Astrocyte of the spinal cord (primary cell): ENCODE measurements at regions not wholly inside any gene's neighbourhood (a gene's known extent, or its start where the extent isn't known, plus 50 kb on each side); places are given as distances from the start of the nearest gene placed in this dataset.

ENCODE experiments used
- DNase-seq: peaks from one replicate; pipeline ENCODE4 v3.0.0; 2011; ENCODE audit warnings: low read depth, low spot score
- H3K4me3 ChIP-seq: 2 replicates; pipeline ENCODE4 v1.5.1; 2011; ENCODE audit warnings: low read depth, mild to moderate bottlenecking, low read length, moderate library complexity
- in situ Hi-C: cut with HindIII; loops from 2 replicates; pipeline ENCODE4 v1.10.0; 2017; ENCODE audit warnings: low sequenced_read_pairs
- TF ChIP-seq, protein P1 (sequence below): IDR thresholded peaks from 2 replicates; pipeline ENCODE4 v1.5.1; 2012; ENCODE audit warnings: low read depth, mild to moderate bottlenecking, low read length, inconsistent platforms

- TF ChIP-seq, protein P1, sequence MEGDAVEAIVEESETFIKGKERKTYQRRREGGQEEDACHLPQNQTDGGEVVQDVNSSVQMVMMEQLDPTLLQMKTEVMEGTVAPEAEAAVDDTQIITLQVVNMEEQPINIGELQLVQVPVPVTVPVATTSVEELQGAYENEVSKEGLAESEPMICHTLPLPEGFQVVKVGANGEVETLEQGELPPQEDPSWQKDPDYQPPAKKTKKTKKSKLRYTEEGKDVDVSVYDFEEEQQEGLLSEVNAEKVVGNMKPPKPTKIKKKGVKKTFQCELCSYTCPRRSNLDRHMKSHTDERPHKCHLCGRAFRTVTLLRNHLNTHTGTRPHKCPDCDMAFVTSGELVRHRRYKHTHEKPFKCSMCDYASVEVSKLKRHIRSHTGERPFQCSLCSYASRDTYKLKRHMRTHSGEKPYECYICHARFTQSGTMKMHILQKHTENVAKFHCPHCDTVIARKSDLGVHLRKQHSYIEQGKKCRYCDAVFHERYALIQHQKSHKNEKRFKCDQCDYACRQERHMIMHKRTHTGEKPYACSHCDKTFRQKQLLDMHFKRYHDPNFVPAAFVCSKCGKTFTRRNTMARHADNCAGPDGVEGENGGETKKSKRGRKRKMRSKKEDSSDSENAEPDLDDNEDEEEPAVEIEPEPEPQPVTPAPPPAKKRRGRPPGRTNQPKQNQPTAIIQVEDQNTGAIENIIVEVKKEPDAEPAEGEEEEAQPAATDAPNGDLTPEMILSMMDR = no peak
- DNase-seq = no peak
- no peak overlapping the region for H3K4me3 ChIP-seq
- in situ Hi-C loops = no loop called here
Measured at GRCh38 chr6:23465912-23466311, 660.1 kb upstream of the NRSN1 start.

- no peak for DNase-seq
Measured at GRCh38 chr6:23477586-23477985, 648.4 kb upstream of the NRSN1 start.

DNA sequence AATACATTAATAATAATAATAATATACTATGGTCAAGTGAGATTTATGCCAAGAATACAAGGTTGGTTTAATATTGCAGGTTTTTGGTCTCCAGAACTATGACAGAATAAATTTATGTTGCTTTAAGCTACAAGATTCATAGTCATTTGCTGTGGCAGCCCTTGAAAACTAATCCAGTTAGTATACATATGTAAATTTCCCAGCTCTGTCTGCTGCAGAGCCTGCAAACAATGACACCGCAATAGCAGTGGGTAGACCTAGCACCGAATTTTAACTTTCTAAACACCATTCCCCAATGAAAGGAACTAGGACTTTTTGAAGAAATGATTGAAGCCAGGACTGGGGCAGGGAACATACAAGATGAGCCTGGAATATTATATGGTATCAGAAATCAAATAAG lies 647.7 kb upstream of the NRSN1 start:
- H3K4me3 ChIP-seq = no peak overlapping the region
- in situ Hi-C loops = no loop called here
- no peak for DNase-seq
- TF ChIP-seq, protein P1 = no peak

More at GRCh38 chr6:23477586-23477985, 648.4 kb upstream of the NRSN1 start:
- H3K4me3 ChIP-seq = no peak overlapping the region
- TF ChIP-seq, protein P1 = no peak
- in situ Hi-C loops = no loop called here

GRCh38 chr6:23483896-23484295 lies 642.1 kb upstream of the NRSN1 start:
- in situ Hi-C loops = no loop called here

DNA sequence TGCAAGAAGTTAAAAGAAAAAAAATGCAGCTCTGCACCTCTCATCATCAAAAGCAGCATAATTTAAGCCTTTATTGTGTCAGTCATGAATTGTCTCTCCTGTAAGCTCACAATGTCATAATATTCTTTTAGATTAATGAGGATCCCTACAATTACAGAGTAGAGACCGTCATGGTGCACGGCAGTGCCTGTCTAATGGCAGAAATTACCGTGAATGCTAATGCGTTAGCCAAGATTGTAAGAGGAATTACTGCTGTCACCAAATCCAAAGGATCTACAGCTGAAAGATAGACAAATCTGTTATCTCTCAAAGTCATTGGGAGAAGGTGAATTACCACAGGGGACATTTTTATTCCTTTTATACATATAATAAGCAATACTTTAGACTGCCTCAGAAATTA lies 631.6 kb upstream of the NRSN1 start:
- DNase-seq = no peak
- H3K4me3 ChIP-seq = no peak overlapping the region
- TF ChIP-seq, protein P1 = no peak
- in situ Hi-C loops = no loop called here

More at GRCh38 chr6:23483896-23484295, 642.1 kb upstream of the NRSN1 start:
- no peak overlapping the region for H3K4me3 ChIP-seq
- DNase-seq = no peak
- TF ChIP-seq, protein P1 = no peak

DNA sequence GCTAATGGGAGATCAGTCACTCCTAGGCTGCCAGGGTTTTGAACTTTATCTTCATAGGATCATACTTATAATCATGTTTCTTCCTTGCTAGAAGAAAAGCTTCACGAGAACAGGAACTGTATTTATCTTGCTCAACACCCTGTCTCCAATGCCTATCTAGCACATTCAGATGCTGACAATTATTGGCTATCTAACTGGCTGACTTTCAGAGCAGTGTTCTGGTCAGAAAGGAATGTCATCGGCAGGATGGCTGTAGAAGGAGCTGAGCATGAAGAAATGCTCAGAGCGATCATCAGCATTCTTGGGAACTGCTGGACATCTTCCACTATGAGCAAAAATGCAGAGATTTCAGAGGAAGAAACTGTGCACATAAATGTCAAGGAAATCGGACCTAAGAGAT lies 628.0 kb upstream of the NRSN1 start:
- no peak for DNase-seq
- TF ChIP-seq, protein P1 = no peak
- no peak overlapping the region for H3K4me3 ChIP-seq
- in situ Hi-C loops = no loop called here

DNA sequence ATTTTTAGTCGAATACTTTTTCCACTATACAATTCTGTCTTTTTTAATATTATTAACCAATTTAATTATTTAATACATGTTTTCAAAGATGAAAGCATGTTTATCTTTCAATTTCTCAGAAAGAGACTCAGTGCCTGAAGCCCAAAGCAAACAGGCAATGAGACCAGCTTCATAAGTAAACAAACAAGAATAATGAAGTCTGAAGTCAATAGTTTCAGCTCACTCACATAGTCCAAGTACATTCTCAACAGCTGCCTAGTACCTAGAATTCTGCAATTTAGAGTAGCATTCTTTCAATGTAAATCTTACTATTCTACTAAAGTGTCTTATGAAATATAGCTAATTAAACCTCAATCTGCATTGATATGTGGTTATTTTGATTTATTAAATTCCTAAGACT lies 626.5 kb upstream of the NRSN1 start:
- in situ Hi-C loops = no loop called here
- H3K4me3 ChIP-seq = no peak overlapping the region
- DNase-seq = no peak
- TF ChIP-seq, protein P1 = no peak
